Liver (tissue), 3 donors: ENCODE measurements at regions not wholly inside any gene's neighbourhood (a gene's known extent, or its start where the extent isn't known, plus 50 kb on each side); places are given as distances from the start of the nearest gene placed in this dataset.

ENCODE experiments used
- ATF3 ChIP-seq: IDR thresholded peaks from 2 replicates; pipeline ENCODE4 v1.6.1; 2016; ENCODE audit warnings: antibody characterized with exemption
- EGR1 ChIP-seq, 2 donors: IDR thresholded peaks; 2 replicates each; pipeline ENCODE4 v1.6.1; 2016 to 2018; ENCODE audit warnings: antibody characterized with exemption in 2 of 2, low read depth in 2 of 2
- HNF4A ChIP-seq, 2 donors: conservative IDR thresholded peaks; 2 replicates each; pipeline ENCODE4 v1.6.1; 2016; ENCODE audit warnings: antibody characterized with exemption in 2 of 2, mild to moderate bottlenecking in 2 of 2
- TF ChIP-seq, protein P1 (sequence below): fragments of 150-350 bp; IDR thresholded peaks from 2 replicates; pipeline ENCODE4 v1.5.1; 2017; ENCODE audit warnings: improper control_type of control experiment, low read depth, low read length; ENCODE audit not compliant: missing input control
- TF ChIP-seq, protein P2 (sequence below): IDR thresholded peaks from 2 replicates; pipeline ENCODE4 v1.6.1; 2016; ENCODE audit warnings: antibody characterized with exemption, mild to moderate bottlenecking
- donor health status: healthy.
- donor health status: healthy.

DNA sequence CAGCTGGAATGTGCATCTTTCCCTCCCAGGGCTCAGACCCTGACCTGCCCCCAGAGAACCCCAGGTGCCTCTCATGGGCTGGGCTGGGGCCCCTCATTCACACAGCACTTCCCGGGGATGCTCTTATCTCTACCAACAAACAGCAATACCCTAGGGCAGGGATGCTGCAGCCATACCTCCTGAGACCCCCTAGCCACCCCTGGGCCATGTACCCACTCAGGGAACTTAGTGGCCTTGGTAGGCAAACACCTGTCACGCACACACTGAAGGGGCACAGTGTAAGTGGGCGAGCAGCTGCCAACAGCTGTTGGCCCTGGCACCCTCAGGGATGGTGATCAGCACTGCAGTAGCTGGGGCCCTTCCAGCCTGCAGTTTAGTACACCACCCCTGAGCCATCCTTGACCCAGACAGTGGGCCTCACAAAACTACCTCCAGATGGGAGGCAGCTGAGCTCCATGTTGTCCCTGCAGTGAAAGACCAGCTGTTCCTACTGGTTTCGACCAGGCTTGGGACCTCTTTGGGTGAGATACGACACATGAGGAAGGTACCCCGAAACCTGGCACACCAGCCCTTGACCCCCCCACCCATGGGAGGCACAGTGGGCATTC is 1723.6 kb downstream of the TP53TG3F start:
- TF ChIP-seq, protein P1, sequence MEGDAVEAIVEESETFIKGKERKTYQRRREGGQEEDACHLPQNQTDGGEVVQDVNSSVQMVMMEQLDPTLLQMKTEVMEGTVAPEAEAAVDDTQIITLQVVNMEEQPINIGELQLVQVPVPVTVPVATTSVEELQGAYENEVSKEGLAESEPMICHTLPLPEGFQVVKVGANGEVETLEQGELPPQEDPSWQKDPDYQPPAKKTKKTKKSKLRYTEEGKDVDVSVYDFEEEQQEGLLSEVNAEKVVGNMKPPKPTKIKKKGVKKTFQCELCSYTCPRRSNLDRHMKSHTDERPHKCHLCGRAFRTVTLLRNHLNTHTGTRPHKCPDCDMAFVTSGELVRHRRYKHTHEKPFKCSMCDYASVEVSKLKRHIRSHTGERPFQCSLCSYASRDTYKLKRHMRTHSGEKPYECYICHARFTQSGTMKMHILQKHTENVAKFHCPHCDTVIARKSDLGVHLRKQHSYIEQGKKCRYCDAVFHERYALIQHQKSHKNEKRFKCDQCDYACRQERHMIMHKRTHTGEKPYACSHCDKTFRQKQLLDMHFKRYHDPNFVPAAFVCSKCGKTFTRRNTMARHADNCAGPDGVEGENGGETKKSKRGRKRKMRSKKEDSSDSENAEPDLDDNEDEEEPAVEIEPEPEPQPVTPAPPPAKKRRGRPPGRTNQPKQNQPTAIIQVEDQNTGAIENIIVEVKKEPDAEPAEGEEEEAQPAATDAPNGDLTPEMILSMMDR = no peak
- no peak for TF ChIP-seq HNF4A (conservative IDR thresholded peaks at IDR 0.05)
- TF ChIP-seq ATF3 = no peak
- no peak for TF ChIP-seq EGR1 (IDR thresholded peaks at IDR 0.05; ENCODE audit: low read depth in 2 of 2)
- TF ChIP-seq, protein P2, sequence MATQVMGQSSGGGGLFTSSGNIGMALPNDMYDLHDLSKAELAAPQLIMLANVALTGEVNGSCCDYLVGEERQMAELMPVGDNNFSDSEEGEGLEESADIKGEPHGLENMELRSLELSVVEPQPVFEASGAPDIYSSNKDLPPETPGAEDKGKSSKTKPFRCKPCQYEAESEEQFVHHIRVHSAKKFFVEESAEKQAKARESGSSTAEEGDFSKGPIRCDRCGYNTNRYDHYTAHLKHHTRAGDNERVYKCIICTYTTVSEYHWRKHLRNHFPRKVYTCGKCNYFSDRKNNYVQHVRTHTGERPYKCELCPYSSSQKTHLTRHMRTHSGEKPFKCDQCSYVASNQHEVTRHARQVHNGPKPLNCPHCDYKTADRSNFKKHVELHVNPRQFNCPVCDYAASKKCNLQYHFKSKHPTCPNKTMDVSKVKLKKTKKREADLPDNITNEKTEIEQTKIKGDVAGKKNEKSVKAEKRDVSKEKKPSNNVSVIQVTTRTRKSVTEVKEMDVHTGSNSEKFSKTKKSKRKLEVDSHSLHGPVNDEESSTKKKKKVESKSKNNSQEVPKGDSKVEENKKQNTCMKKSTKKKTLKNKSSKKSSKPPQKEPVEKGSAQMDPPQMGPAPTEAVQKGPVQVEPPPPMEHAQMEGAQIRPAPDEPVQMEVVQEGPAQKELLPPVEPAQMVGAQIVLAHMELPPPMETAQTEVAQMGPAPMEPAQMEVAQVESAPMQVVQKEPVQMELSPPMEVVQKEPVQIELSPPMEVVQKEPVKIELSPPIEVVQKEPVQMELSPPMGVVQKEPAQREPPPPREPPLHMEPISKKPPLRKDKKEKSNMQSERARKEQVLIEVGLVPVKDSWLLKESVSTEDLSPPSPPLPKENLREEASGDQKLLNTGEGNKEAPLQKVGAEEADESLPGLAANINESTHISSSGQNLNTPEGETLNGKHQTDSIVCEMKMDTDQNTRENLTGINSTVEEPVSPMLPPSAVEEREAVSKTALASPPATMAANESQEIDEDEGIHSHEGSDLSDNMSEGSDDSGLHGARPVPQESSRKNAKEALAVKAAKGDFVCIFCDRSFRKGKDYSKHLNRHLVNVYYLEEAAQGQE = no peak
